Smooth muscle cell of the brain vasculature (primary cell): ENCODE measurements at regions not wholly inside any gene's neighbourhood (a gene's known extent, or its start where the extent isn't known, plus 50 kb on each side); places are given as distances from the start of the nearest gene placed in this dataset.

Experiments used
- DNase-seq: peaks from one replicate; pipeline ENCODE4 v3.0.0-alpha.2; 2012; ENCODE audit warnings: low read depth, low spot score

DNA sequence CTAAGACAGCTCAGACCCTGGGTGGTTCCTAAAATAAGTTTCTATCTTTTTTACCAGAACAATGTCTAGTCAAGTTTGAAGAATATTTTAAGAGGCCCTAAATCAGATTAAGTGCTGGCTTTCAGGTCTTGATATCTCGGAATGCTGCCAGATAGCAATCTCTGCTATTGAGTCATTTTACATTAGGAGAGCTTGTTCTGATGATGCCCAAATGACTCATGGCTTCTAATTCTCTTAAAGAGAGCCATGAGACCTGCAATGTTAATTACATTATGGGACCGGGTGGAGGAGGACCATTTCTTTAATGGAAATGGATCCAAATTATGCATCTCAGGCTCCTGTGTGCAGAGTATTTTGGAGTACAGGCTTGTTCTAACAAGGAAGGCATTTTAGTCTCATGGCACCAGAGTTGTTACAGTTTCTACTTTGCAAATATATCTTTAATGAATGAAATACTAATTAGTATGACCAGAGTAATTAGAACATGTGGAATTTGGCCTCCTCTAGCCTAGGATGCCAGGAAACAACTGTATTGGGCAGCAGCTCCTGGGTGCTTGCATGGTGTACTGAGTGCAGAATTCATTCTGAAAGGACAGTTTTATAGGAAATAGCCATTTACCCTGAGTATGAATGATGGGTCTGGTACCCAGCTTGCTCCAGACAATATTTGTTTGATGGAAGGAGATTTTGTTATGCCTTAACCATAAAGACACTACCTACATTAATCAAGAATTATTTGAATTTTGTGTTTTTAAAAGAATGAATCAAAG lies 94.0 kb upstream of the SULT1C3 start:
- no peak for DNase-seq

DNA sequence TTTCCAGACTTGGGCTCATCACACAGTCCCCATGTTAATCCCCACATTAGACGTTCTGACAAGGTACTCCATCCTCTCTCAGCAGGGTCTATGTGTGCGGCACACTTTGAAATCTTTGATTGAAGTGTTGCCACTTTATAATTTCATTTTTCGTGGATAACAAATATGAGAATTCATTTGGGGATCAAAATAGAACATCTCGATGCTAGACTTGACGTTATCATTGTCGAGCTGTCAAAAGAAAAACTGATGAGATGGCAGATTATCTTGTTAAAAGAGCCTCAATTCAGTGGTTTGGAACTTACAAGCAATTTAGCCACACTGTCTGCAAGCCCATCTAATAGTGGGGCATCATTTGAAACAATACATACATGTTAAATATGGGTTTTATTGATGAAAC lies 91.2 kb upstream of the SULT1C3 start:
- DNase-seq = no peak

DNA sequence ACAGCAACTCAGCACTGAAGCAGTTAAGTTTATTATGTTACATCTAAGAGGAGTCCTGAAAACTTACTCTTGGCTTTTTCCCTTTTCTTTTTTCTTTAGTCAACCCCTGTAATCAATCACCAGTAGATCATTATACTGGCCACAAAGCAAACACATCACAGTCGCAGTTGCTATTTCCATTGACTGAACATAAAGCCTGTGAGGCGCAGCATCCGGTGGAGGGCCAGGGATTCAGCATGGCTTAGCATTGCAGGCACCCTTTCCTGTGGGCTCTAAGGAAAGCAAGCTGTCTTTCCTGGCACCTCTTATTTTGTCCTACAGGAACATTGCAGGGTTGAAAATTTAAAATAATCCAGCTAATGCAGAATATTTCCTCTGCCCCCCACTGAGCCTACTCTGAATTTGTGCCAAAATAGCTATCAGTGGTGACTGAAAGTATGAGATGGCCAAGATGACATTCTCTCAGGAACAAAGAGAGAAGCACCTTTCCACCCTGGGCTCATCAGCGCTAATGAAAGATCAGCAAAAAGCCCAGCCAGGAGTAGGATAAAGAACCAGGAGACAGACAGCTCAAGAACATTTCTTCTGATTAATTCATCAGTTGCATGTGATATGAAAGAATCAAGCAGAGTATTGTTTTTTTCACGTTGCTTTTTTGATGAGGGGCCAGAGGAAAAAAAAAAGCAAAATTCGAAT lies 85.3 kb upstream of the SULT1C3 start:
- DNase-seq = no peak

DNA sequence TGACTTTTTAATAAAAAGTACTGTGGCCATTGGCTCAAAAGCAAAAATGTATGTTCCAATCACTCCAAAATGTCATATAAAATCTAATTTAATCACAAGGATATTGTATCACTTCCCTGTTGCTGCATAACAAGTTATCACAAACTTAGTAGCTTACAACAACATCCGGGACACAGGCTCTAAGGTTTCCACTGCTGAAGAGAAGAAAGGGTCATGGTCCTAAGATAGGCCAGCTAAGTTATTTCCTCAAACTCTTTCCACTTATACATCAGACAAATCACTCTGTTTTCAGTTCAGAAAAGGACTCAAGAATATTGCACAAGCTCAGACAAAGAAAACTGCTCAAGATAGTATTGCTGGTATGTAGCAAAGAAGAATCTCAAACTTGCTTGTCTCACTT lies 78.5 kb upstream of the SULT1C3 start:
- DNase-seq = no peak

DNA sequence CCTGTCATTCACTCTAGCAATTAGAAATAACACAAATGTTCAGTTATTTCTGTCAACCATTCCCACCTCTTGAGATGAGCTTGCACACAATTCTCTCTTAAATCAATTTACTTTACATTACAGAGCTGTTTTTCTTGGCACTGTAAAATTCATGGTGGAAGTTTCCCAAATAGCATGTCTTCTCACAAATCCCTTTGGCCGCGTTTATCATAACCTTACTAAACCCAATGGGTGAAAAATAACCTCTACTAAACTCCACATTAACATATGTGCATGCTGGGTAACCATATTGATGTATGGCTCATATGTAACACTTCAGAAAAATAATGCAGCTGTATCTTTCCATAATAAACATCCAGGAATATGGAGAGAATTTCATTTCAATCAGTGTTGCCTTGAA lies 75.5 kb upstream of the SULT1C3 start:
- DNase-seq = no peak

DNA sequence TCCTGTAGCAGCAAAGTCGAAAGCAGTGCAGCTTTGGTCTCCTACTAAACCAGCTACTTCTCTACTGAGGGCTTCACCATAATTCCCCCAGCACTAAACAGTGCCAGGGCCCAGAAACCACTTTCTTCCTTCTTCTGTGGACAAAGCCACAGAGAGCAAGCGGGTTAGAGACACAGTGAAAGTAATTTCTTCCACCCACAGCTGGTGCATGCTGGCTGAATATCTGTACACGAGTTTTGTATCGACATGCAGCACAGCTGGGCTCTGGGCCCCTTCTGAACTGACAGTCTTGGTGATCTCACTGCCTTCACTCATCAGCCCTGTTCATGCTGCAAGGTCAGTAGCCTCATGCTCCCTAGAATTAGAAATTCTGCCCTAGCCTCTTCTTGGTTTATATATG lies 74.0 kb upstream of the SULT1C3 start:
- no peak for DNase-seq

DNA sequence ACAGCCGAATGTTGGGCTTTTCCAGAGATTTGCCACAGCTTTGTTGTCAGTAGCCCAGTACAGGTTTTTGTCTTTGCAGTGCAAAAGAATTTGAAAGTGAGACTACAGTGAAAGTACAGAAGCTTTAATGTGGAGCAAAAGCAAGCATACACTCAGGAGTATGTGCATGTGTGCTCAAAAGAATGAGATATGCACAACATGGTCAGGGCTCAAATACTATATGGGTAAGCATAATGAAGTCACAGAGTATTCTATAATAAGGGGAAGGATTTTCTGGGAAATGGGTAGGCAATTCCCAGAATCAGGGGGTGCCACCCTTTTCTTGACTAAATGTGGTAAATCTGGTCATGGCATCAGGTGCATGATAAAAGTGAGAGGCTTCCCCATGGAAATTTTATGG lies 72.1 kb upstream of the SULT1C3 start:
- DNase-seq = no peak

DNA sequence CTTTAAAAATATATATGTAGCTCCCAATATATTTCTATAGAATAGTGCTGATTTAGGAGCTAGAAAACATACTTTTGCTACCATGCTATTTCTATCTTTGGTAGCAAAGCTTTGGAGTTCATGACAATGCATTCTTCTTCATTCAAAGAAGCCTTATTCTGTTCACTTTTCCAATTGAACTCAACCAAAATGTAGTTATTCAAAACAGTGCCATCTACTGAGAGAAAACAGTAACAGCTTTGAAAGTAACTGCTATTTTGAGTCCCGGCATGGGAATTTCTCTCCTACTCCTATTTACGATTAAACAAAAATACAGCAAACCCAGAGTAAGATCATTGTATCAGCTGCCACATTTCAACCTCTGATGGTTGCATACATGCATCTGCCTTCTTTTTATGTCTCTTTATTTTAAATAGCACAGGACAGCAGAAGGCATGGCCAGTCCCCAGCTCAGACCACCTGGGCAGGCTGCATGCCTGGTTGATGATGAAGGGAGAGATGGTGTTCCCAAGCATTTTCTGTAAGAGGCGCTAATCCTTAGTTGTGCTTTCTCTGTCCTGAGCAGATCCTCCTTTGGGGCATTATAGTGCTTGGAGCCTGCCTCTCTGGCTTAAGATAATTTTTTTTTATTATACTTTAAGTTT lies 69.7 kb upstream of the SULT1C3 start:
- no peak for DNase-seq

DNA sequence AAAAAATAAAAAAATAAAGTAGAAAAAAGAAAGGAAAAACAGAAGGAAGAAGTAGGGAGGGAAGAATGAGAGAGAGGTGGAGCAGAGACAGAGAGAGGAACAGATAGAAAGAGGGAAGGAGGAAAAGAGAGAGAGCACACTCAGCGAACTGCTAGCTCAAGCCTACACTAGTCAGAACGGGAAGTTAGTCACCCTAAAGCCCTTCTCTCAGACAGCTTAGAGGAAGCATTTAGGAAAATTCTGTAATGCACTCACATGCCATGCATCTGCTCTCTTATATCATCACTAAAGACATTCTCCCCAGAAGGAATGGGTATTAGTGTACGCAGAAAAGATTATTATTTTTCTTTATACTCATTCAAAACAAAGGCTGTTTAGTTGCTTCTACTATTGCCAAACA lies 68.1 kb upstream of the SULT1C3 start:
- DNase-seq = no peak

DNA sequence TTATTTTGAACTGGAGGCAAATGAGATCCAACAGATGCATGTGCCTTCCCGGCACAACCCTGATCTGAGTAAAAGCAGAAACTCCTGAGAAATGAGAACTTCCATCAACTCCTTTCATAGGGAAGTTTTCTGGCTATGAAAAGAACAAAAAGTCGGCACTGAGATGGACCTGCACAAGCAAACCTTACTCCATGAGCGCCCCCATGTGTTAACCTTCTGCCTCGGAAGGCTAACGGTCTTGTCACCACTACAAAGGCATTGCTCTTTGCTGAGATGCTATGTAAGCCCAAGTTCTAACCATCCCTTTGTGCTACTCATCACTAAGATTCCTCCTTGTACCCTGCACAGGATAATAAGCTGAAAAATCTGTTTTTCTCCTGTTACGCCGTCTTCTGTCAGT lies 57.3 kb upstream of the SULT1C3 start:
- DNase-seq = no peak

DNA sequence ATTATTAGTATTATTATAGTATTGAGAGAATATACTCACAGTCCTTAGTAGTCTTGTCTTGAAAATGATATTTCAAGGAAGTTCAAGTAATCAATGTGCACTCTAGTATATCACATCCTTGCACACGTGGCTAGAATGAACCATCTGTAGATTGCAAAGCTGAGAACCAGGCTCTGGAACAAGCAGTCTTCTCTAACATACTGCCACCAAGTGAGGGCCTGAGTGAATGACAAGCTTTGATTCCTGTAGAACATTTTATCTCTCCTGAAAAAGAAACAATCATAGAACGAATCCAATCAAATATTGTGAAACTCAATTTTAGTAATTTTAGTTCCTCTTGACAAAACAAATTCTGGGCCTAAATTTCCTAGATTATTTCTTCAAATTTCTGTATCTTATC lies 55.3 kb upstream of the SULT1C3 start:
- DNase-seq = no peak

DNA sequence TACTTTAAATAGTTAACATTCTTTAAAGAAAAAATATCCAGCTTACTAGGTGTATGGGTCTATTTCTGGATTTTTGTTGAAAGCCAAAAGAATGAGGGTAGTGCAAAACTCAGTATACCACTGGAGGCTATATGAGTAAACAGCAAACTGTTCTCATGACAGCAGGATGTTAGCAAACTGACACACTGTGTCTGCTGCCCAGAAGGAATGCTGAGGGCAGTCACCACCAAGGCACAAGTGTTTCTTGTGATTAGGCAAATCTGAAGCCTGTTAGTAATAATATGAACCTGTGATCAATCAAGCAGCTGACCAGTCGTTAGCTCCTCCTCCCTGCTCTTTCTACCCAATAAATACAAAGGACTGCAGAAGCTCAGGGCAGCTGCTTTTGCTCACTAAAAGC lies 50.5 kb upstream of the SULT1C3 start:
- DNase-seq = no peak
